ENCODE measurements at regions not wholly inside any gene's neighbourhood (a gene's known extent, or its start where the extent isn't known, plus 50 kb on each side); places are given as distances from the start of the nearest gene placed in this dataset.

- Histone ChIP-seq H3K27me3 (peaks cover 0 to 8% of the 10 kb centered on the region in 2 donors), H3K4me3 (no peak overlapping the region), H3K36me3 (no peaks in the 10 kb centered on the region), H3K27ac (no peak overlapping the region), H3K9me3 (no peaks in the 10 kb centered on the region), H3K4me1 (no peaks in the 10 kb centered on the region)
- TF ChIP-seq, protein P1, sequence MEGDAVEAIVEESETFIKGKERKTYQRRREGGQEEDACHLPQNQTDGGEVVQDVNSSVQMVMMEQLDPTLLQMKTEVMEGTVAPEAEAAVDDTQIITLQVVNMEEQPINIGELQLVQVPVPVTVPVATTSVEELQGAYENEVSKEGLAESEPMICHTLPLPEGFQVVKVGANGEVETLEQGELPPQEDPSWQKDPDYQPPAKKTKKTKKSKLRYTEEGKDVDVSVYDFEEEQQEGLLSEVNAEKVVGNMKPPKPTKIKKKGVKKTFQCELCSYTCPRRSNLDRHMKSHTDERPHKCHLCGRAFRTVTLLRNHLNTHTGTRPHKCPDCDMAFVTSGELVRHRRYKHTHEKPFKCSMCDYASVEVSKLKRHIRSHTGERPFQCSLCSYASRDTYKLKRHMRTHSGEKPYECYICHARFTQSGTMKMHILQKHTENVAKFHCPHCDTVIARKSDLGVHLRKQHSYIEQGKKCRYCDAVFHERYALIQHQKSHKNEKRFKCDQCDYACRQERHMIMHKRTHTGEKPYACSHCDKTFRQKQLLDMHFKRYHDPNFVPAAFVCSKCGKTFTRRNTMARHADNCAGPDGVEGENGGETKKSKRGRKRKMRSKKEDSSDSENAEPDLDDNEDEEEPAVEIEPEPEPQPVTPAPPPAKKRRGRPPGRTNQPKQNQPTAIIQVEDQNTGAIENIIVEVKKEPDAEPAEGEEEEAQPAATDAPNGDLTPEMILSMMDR (IDR thresholded peaks at IDR 0.05): no peak
- peak; percentile 9 for ATAC-seq
- peak in 2 of 4 donors; percentile 24 to 42 for DNase-seq
- intact Hi-C loops (cut with DNase I): no loop called here
Measured at GRCh38 chr22:44403602-44404329, 91.0 kb upstream of the SHISAL1 start.

DNA sequence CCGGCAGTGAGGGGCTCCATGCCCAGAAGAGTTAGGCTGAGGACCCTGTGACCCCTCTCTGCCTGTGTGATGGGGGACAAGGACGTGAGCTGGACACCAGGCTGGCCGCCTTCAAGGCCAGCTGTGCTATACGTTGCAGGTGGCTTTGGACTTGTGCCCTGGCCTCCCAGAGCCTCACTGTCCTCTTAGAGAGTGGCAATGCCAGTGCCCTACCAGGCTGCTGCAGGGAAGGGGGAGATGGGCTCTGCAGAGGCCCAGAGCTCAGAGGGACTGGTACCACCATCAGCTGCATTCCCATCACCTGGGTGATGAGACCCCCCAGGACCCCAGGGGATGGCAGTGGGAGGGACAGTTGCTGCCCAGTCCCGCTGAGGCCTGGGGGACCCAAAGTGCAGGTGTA is 90.4 kb upstream of the SHISAL1 start:
- H3K36me3 ChIP-seq: no peaks in the 10 kb centered on the region
- no peak overlapping the region for H3K27ac ChIP-seq
- ATAC-seq: no peak
- H3K9me3 ChIP-seq: no peaks in the 10 kb centered on the region
- intact Hi-C loops (cut with DNase I): no loop called here
- no peak overlapping the region for H3K4me3 ChIP-seq
- peaks cover 0 to 8% of the 10 kb centered on the region in 2 donors for H3K27me3 ChIP-seq
- DNase-seq: peak in 2 of 4 donors; percentile 14 to 34
- TF ChIP-seq, protein P1 (IDR thresholded peaks at IDR 0.05): no peak
- H3K4me1 ChIP-seq: no peaks in the 10 kb centered on the region

DNA sequence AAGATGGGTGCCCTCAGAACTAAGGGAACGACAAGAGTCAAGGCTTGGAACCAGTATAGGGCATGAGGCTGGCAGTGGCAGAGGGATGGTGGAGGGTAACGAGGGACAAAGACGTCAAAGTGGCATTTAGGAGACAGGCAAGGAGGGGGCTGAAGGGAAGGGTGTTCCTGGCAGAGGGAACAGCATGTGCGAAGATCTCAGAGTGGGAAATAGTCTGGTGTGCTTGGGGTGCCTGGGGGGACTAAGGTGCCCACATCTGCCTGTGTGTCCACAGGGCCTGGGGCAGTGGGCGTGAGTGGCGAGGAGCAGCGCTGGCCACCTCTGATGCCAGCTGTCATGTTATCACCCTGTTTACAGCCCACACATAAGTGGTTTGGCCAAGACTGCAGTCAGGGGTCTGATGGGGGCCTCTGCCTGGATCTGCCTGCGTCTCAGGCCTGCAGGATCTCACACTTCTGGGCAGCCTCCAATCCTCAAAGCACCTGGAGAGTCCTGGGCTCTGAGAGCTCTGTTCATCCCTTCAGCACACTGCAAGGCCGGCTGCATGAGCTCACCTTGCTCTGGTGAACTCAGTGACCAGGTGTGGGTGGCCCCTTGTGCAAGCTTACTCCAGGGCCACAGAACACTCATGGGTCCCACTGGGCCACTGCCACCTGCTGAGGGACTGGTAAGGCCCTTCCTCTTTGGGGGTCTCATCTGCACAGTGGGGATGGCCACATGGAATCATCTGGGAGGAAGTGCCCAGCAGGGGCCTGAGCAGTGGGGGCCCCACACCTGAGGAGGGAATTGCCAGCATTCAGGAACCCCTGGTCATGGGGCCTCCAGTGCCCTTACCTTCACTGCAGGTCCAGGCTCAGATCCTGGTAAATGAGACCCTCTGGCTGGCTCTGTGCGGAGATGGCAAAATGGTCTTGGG is 89.7 kb upstream of the SHISAL1 start:
- TF ChIP-seq, protein P1 (IDR thresholded peaks at IDR 0.05): no peak
- no peaks in the 10 kb centered on the region for H3K9me3 ChIP-seq
- no peak overlapping the region for H3K4me3 ChIP-seq
- H3K27me3 ChIP-seq: peaks cover 0 to 8% of the 10 kb centered on the region in 2 donors
- intact Hi-C loops (cut with DNase I): no loop called here
- no peak overlapping the region for H3K27ac ChIP-seq
- H3K36me3 ChIP-seq: no peaks in the 10 kb centered on the region
- DNase-seq (peak in 2 of 4 donors; percentile 11 to 34), ATAC-seq (no peak)
- no peaks in the 10 kb centered on the region for H3K4me1 ChIP-seq

DNA sequence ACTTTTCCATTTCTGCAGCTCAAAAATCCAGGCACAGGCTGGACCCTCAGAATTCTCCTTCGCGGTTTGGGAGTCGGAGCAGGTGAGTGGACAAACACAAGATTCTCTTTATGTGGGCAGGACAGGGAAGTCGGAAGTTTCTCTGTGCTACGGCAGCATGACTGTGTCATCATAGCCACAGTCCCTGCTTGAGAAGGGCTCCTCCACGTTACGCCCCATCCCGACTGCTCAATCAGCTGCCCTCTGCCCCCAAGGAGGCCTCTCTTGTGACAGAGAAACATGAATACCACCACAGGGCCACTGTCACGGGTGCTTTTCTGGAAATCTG is 89.0 kb upstream of the SHISAL1 start:
- TF ChIP-seq, protein P1 (IDR thresholded peaks at IDR 0.05): no peak
- ATAC-seq (no peak), DNase-seq (peak in 2 of 4 donors; percentile 10 to 39)
- Histone ChIP-seq H3K27me3 (peaks cover 0 to 8% of the 10 kb centered on the region in 2 donors), H3K36me3 (no peaks in the 10 kb centered on the region), H3K9me3 (no peaks in the 10 kb centered on the region), H3K27ac (no peak overlapping the region), H3K4me3 (no peak overlapping the region), H3K4me1 (no peaks in the 10 kb centered on the region)
- intact Hi-C loops (cut with DNase I): no loop called here

- H3K27ac ChIP-seq: no peak overlapping the region
- H3K4me1 ChIP-seq: no peaks in the 10 kb centered on the region
- peak in 1 of 4 donors; percentile 25 for DNase-seq
- no peak for ATAC-seq
- no peaks in the 10 kb centered on the region for H3K9me3 ChIP-seq
- no peak overlapping the region for H3K4me3 ChIP-seq
- TF ChIP-seq, protein P1 (IDR thresholded peaks at IDR 0.05): no peak
- no peaks in the 10 kb centered on the region for H3K36me3 ChIP-seq
- peaks cover 0 to 8% of the 10 kb centered on the region in 2 donors for H3K27me3 ChIP-seq
- intact Hi-C loops (cut with DNase I): no loop called here
Measured at GRCh38 chr22:44400763-44401060, 88.0 kb upstream of the SHISAL1 start.
